Fibroblast of pulmonary artery (primary cell): ENCODE measurements at regions not wholly inside any gene's neighbourhood (a gene's known extent, or its start where the extent isn't known, plus 50 kb on each side); places are given as distances from the start of the nearest gene placed in this dataset.

Experiments used
- DNase-seq: peaks from one replicate; pipeline ENCODE4 v3.0.0-alpha.2; 2010; ENCODE audit warnings: low read depth
- H3K4me3 ChIP-seq: replicated peaks from 2 replicates; pipeline ENCODE4 v1.5.1; 2011; ENCODE audit warnings: low read depth, mild to moderate bottlenecking, control low read depth, low read length, moderate library complexity
- CTCF ChIP-seq: IDR thresholded peaks from 2 replicates; pipeline ENCODE4 v1.5.1; 2011; ENCODE audit warnings: mild to moderate bottlenecking, control low read depth, low read length, inconsistent platforms; ENCODE audit errors: missing control alignments

GRCh38 chr5:84791730-84792129 is 407.1 kb upstream of the EDIL3 start:
- no peak for TF ChIP-seq CTCF
- H3K4me3 ChIP-seq: no peak overlapping the region
- DNase-seq: no peak

- no peak overlapping the region for H3K4me3 ChIP-seq
- TF ChIP-seq CTCF: no peak
- DNase-seq: no peak
Measured at GRCh38 chr5:84791138-84791537, 406.5 kb upstream of the EDIL3 start.

GRCh38 chr5:84790406-84790805 is 405.7 kb upstream of the EDIL3 start:
- no peak overlapping the region for H3K4me3 ChIP-seq
- no peak for DNase-seq
- TF ChIP-seq CTCF: no peak

- no peak overlapping the region for H3K4me3 ChIP-seq
- no peak for TF ChIP-seq CTCF
- DNase-seq: no peak
Measured at GRCh38 chr5:84783003-84783402, 398.3 kb upstream of the EDIL3 start.

GRCh38 chr5:84779186-84779585 is 394.5 kb upstream of the EDIL3 start:
- DNase-seq: no peak
- no peak for TF ChIP-seq CTCF
- no peak overlapping the region for H3K4me3 ChIP-seq

GRCh38 chr5:84764227-84764626 is 379.5 kb upstream of the EDIL3 start:
- no peak for TF ChIP-seq CTCF
- DNase-seq: no peak
- H3K4me3 ChIP-seq: no peak overlapping the region

GRCh38 chr5:84758008-84758407 is 373.3 kb upstream of the EDIL3 start:
- TF ChIP-seq CTCF: no peak
- no peak overlapping the region for H3K4me3 ChIP-seq
- DNase-seq: no peak
